Effector memory CD8-positive, alpha-beta T cell (primary cell): ENCODE measurements at regions not wholly inside any gene's neighbourhood (a gene's known extent, or its start where the extent isn't known, plus 50 kb on each side); places are given as distances from the start of the nearest gene placed in this dataset.
A peak's percentile ranks its signal among the peaks of the same experiment; 100 is the strongest.

Source experiments
- ATAC-seq: fragments of 150-1000 bp; cut with Tn5 transposase; replicated peaks from 2 replicates; pipeline ENCODE4 v1.10.0; 2021; ENCODE audit warnings: mild to moderate bottlenecking, moderate library complexity
- DNase-seq, 3 experiments: peaks; one replicate each; pipeline ENCODE4 v3.0.0; 2021
- H3K27ac Mint-ChIP-seq, 2 donors: one replicate each; pipeline ENCODE4 v1.8.0; 2022; ENCODE audit warnings: mild to moderate bottlenecking in 2 of 2, mixed read lengths in 2 of 2, moderate library complexity in 2 of 2
- H3K27me3 Mint-ChIP-seq, 2 donors: one replicate each; pipeline ENCODE4 v1.8.0; 2022; ENCODE audit warnings: mixed read lengths in 2 of 2
- H3K36me3 Mint-ChIP-seq: one replicate; pipeline ENCODE4 v1.8.0; 2022; ENCODE audit warnings: mild to moderate bottlenecking, moderate library complexity, mixed read lengths; ENCODE audit not compliant: insufficient read depth
- H3K4me1 Mint-ChIP-seq, 2 donors: one replicate each; pipeline ENCODE4 v1.8.0; 2022; ENCODE audit warnings: low read depth in 2 of 2, mixed read lengths in 2 of 2
- H3K4me3 Mint-ChIP-seq, 2 donors: one replicate each; pipeline ENCODE4 v1.8.0; 2022; ENCODE audit warnings: mild to moderate bottlenecking in 2 of 2, mixed read lengths in 2 of 2, moderate library complexity in 2 of 2
- H3K9me3 Mint-ChIP-seq, 2 donors: one replicate each; pipeline ENCODE4 v1.8.0; 2022; ENCODE audit warnings: mixed read lengths in 2 of 2

GRCh38 chr17:72535346-72535745 lies 414.5 kb downstream of the SOX9 start:
- peaks cover 45 to 63% of the 10 kb centered on the region in 2 donors for H3K27me3 Mint-ChIP-seq
- no peak overlapping the region for H3K4me3 Mint-ChIP-seq
- peaks cover 0 to 4% of the 10 kb centered on the region in 2 donors for H3K4me1 Mint-ChIP-seq
- peaks cover 3% of the 10 kb centered on the region for H3K36me3 Mint-ChIP-seq
- ATAC-seq: no peak
- DNase-seq: no peak
- peaks cover 0 to 3% of the 10 kb centered on the region in 2 donors for H3K9me3 Mint-ChIP-seq
- no peak overlapping the region for H3K27ac Mint-ChIP-seq

GRCh38 chr17:72535779-72536178 lies 415.0 kb downstream of the SOX9 start:
- Mint-ChIP-seq H3K4me3 (no peak overlapping the region), H3K9me3 (peaks cover 0 to 3% of the 10 kb centered on the region in 2 donors), H3K4me1 (peaks cover 0 to 4% of the 10 kb centered on the region in 2 donors), H3K27ac (no peak overlapping the region), H3K27me3 (peaks cover 42 to 65% of the 10 kb centered on the region in 2 donors), H3K36me3 (peaks cover 3% of the 10 kb centered on the region)
- no peak for DNase-seq
- no peak for ATAC-seq

- DNase-seq (no peak), ATAC-seq (no peak)
- Mint-ChIP-seq H3K4me3 (no peak overlapping the region), H3K27ac (no peak overlapping the region), H3K9me3 (peaks cover 0 to 3% of the 10 kb centered on the region in 2 donors), H3K27me3 (peaks cover 48 to 65% of the 10 kb centered on the region in 2 donors), H3K36me3 (peaks cover 3% of the 10 kb centered on the region), H3K4me1 (peaks cover 0 to 4% of the 10 kb centered on the region in 2 donors)
These were observed 416.0 kb downstream of the SOX9 start for GRCh38 chr17:72536788-72537187.

- Mint-ChIP-seq H3K27me3 (peaks cover 55 to 76% of the 10 kb centered on the region in 2 donors), H3K4me1 (peaks cover 0 to 4% of the 10 kb centered on the region in 2 donors), H3K36me3 (peaks cover 3% of the 10 kb centered on the region), H3K27ac (no peak overlapping the region), H3K9me3 (peaks cover 0 to 3% of the 10 kb centered on the region in 2 donors), H3K4me3 (no peak overlapping the region)
- ATAC-seq (no peak), DNase-seq (no peak)
These were observed 417.6 kb downstream of the SOX9 start for GRCh38 chr17:72538443-72538842.

GRCh38 chr17:72538901-72539352 lies 418.1 kb downstream of the SOX9 start:
- Mint-ChIP-seq H3K9me3 (peaks cover 0 to 3% of the 10 kb centered on the region in 2 donors), H3K36me3 (peaks cover 3% of the 10 kb centered on the region), H3K4me3 (no peak overlapping the region), H3K27ac (no peak overlapping the region), H3K4me1 (peaks cover 0 to 4% of the 10 kb centered on the region in 2 donors), H3K27me3 (peaks cover 59 to 81% of the 10 kb centered on the region in 2 donors)
- ATAC-seq (no peak), DNase-seq (no peak)

- H3K36me3 Mint-ChIP-seq: peaks cover 3% of the 10 kb centered on the region
- ATAC-seq: peak; percentile 43
These were observed 419.4 kb downstream of the SOX9 start for GRCh38 chr17:72539981-72540897.

GRCh38 chr17:72542317-72542716 lies 421.5 kb downstream of the SOX9 start:
- Mint-ChIP-seq H3K4me3 (no peak overlapping the region), H3K36me3 (peaks cover 4% of the 10 kb centered on the region), H3K27me3 (peaks cover 43 to 62% of the 10 kb centered on the region in 2 donors), H3K9me3 (no peaks in the 10 kb centered on the region), H3K4me1 (peaks cover 0 to 4% of the 10 kb centered on the region in 2 donors), H3K27ac (no peak overlapping the region)
- DNase-seq: no peak
- no peak for ATAC-seq

More at GRCh38 chr17:72539981-72540897, 419.4 kb downstream of the SOX9 start:
- H3K4me3 Mint-ChIP-seq: peak overlapping the region; percentile 2 to 22
- peak overlapping the region in 1 of 2 donors; percentile 11 for H3K27ac Mint-ChIP-seq
- H3K9me3 Mint-ChIP-seq: no peaks in the 10 kb centered on the region
- peak; percentile 14 to 38 (median 27) for DNase-seq
- H3K4me1 Mint-ChIP-seq: peaks cover 0 to 4% of the 10 kb centered on the region in 2 donors
- H3K27me3 Mint-ChIP-seq: peaks cover 52 to 81% of the 10 kb centered on the region in 2 donors

- Mint-ChIP-seq H3K9me3 (no peaks in the 10 kb centered on the region), H3K27me3 (peaks cover 17 to 32% of the 10 kb centered on the region in 2 donors), H3K4me1 (no peaks in the 10 kb centered on the region), H3K36me3 (peaks cover 4% of the 10 kb centered on the region), H3K4me3 (no peak overlapping the region), H3K27ac (no peak overlapping the region)
- DNase-seq: no peak
- ATAC-seq: no peak
These were observed 424.9 kb downstream of the SOX9 start for GRCh38 chr17:72545766-72546165.

GRCh38 chr17:72553051-72553755 lies 432.4 kb downstream of the SOX9 start:
- H3K27me3 Mint-ChIP-seq: no peaks in the 10 kb centered on the region
- H3K27ac Mint-ChIP-seq: no peak overlapping the region
- no peak overlapping the region for H3K4me3 Mint-ChIP-seq
- H3K36me3 Mint-ChIP-seq: peaks cover 3% of the 10 kb centered on the region
- ATAC-seq: no peak
- no peak for DNase-seq
- no peaks in the 10 kb centered on the region for H3K4me1 Mint-ChIP-seq
- no peaks in the 10 kb centered on the region for H3K9me3 Mint-ChIP-seq

GRCh38 chr17:72554508-72554907 lies 433.7 kb downstream of the SOX9 start:
- H3K27me3 Mint-ChIP-seq: no peaks in the 10 kb centered on the region
- H3K4me3 Mint-ChIP-seq: no peak overlapping the region
- H3K4me1 Mint-ChIP-seq: no peaks in the 10 kb centered on the region
- DNase-seq: no peak
- ATAC-seq: no peak
- no peaks in the 10 kb centered on the region for H3K9me3 Mint-ChIP-seq
- no peak overlapping the region for H3K27ac Mint-ChIP-seq
- peaks cover 3% of the 10 kb centered on the region for H3K36me3 Mint-ChIP-seq

- H3K27ac Mint-ChIP-seq: no peak overlapping the region
- no peak overlapping the region for H3K4me3 Mint-ChIP-seq
- no peaks in the 10 kb centered on the region for H3K9me3 Mint-ChIP-seq
- peaks cover 3% of the 10 kb centered on the region for H3K36me3 Mint-ChIP-seq
- ATAC-seq (no peak), DNase-seq (no peak)
- H3K4me1 Mint-ChIP-seq: no peaks in the 10 kb centered on the region
- H3K27me3 Mint-ChIP-seq: no peaks in the 10 kb centered on the region
These were observed 434.2 kb downstream of the SOX9 start for GRCh38 chr17:72555052-72555451.

- H3K27ac Mint-ChIP-seq: no peak overlapping the region
- H3K9me3 Mint-ChIP-seq: no peaks in the 10 kb centered on the region
- DNase-seq (peak; percentile 21 to 39 (median 22)), ATAC-seq (no peak)
- H3K4me3 Mint-ChIP-seq: no peak overlapping the region
- no peaks in the 10 kb centered on the region for H3K4me1 Mint-ChIP-seq
- no peaks in the 10 kb centered on the region for H3K36me3 Mint-ChIP-seq
- H3K27me3 Mint-ChIP-seq: no peaks in the 10 kb centered on the region
These were observed 436.4 kb downstream of the SOX9 start for GRCh38 chr17:72556944-72557826.
